ENCODE measurements at regions not wholly inside any gene's neighbourhood (a gene's known extent, or its start where the extent isn't known, plus 50 kb on each side); places are given as distances from the start of the nearest gene placed in this dataset.

DNA sequence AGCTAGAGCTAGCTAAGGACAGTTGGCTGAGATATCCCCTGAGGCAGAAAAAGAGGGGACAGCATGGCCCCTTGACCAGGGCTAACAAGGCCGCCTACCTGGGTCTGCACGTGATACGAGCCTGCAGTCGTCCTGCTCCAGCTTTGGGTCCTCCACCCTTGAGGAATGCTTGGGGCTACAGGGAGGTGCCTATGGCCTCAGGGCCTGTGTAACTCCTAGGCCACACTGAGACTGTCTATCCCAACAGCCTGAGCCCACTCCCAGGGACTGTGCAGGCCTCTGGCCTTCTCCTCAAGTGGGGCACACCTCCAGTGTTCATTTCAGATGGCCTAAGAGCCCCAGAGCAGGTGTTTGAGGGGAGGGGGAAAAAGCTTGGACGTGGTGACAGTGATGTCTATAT is 136.7 kb upstream of the SATB2 start:
- DNase-seq (ENCODE audit: low read depth) (no peak), FAIRE-seq (no peak)
- Histone ChIP-seq H3K27me3 (ENCODE audit: control insufficient read depth, insufficient read depth, low read length) (no peaks in the 10 kb centered on the region), H3K36me3 (ENCODE audit: control insufficient read depth, insufficient read depth, low read length) (no peaks in the 10 kb centered on the region), H3K4me3 (ENCODE audit: low read depth, low read length) (no peak overlapping the region)
- TF ChIP-seq, protein P1, sequence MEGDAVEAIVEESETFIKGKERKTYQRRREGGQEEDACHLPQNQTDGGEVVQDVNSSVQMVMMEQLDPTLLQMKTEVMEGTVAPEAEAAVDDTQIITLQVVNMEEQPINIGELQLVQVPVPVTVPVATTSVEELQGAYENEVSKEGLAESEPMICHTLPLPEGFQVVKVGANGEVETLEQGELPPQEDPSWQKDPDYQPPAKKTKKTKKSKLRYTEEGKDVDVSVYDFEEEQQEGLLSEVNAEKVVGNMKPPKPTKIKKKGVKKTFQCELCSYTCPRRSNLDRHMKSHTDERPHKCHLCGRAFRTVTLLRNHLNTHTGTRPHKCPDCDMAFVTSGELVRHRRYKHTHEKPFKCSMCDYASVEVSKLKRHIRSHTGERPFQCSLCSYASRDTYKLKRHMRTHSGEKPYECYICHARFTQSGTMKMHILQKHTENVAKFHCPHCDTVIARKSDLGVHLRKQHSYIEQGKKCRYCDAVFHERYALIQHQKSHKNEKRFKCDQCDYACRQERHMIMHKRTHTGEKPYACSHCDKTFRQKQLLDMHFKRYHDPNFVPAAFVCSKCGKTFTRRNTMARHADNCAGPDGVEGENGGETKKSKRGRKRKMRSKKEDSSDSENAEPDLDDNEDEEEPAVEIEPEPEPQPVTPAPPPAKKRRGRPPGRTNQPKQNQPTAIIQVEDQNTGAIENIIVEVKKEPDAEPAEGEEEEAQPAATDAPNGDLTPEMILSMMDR (IDR thresholded peaks at IDR 0.05; ENCODE audit: insufficient read depth, low read length, severe bottlenecking): no peak

DNA sequence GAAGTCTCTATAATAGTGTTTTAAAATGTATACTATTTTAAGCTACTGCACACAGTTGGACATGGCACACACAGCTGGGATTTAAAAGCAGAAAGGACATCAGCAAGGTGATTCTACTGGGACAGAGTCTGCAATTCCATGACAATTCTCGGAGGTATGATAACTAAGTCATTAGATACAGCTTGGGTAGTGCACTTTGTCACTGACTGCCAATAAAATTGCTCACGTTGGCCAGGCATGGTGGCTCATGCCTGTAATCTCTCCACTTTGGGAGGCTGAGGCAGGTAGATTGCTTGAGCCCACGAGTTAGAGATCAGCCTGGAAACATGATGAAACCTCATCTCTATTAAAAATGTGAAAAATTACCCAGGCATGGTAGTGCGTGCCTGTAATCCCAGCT is 134.1 kb upstream of the SATB2 start:
- FAIRE-seq (no peak), DNase-seq (ENCODE audit: low read depth) (no peak)
- Histone ChIP-seq H3K27me3 (ENCODE audit: control insufficient read depth, insufficient read depth, low read length) (no peaks in the 10 kb centered on the region), H3K4me3 (ENCODE audit: low read depth, low read length) (no peak overlapping the region), H3K36me3 (ENCODE audit: control insufficient read depth, insufficient read depth, low read length) (no peaks in the 10 kb centered on the region)
- TF ChIP-seq, protein P1 (IDR thresholded peaks at IDR 0.05; ENCODE audit: insufficient read depth, low read length, severe bottlenecking): no peak

DNA sequence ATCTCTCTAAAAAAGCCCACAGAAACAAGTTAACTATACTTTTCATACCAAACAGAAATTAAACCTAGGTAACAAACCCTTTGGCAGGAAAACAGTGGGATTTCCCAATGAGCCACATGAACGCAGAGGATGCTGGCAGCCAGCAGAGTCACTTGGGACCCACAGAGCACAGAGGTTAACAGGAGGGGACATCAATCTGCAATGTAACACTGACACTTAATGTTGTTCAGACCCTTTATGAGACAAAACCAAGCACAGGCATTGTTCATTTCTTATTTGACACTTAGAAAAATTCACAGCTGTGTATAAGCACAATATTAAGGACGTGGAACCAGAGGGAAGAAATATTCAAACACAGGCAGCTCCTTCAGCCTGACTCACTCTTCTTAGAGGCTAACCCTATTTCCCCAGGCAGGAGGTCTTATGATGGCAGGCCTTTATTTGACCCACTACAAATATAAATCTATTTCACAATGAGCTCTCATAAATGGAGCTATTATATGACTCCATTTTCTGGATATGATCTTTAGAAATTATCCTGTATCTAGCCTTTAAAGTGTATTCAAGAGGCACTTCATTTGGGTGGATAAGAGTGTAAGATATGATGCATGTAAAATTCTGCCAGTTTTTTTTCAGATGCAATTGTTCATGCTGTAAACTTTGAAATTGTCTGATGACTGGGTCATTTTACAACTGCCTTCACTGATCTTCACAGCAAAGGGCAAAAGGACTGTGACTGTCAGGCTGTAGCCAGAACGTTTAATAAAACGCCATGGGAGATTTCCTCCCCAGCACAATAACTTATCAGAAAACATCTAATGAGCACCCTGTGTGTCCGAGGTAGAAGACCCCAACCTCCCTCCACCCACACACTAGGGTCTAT is 132.8 kb upstream of the SATB2 start:
- TF ChIP-seq, protein P1 (IDR thresholded peaks at IDR 0.05; ENCODE audit: insufficient read depth, low read length, severe bottlenecking): no peak

DNA sequence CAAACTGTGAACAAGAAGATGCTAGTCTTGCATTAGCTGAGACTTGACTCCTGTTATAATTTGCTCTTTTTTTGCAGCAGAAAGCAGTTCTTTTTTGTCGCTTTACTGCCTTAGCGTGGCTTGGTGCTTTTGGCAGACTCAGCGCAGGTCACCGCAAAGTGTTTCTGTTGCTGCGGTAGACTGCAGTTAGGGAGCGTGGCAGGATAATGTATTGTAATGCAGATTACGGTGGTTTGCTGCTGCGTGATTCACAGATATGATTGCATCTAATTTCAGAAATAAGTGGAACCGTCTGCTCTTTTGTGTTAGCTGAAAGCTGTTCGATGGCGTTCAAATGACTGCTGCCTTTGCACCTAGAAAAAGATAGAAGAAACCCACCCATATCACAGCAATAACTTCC is 131.6 kb upstream of the SATB2 start:
- no peak overlapping the region for H3K4me3 ChIP-seq (ENCODE audit: low read depth, low read length)
- no peak for FAIRE-seq
- no peaks in the 10 kb centered on the region for H3K27me3 ChIP-seq (ENCODE audit: control insufficient read depth, insufficient read depth, low read length)
- no peaks in the 10 kb centered on the region for H3K36me3 ChIP-seq (ENCODE audit: control insufficient read depth, insufficient read depth, low read length)
- DNase-seq (ENCODE audit: low read depth): no peak
- TF ChIP-seq, protein P1 (IDR thresholded peaks at IDR 0.05; ENCODE audit: insufficient read depth, low read length, severe bottlenecking): no peak

More for the DNA sequence above, 132.8 kb upstream of the SATB2 start:
- FAIRE-seq: no peak
- no peaks in the 10 kb centered on the region for H3K36me3 ChIP-seq (ENCODE audit: control insufficient read depth, insufficient read depth, low read length)
- H3K27me3 ChIP-seq (ENCODE audit: control insufficient read depth, insufficient read depth, low read length): no peaks in the 10 kb centered on the region
- no peak overlapping the region for H3K4me3 ChIP-seq (ENCODE audit: low read depth, low read length)
- DNase-seq (ENCODE audit: low read depth): no peak

DNA sequence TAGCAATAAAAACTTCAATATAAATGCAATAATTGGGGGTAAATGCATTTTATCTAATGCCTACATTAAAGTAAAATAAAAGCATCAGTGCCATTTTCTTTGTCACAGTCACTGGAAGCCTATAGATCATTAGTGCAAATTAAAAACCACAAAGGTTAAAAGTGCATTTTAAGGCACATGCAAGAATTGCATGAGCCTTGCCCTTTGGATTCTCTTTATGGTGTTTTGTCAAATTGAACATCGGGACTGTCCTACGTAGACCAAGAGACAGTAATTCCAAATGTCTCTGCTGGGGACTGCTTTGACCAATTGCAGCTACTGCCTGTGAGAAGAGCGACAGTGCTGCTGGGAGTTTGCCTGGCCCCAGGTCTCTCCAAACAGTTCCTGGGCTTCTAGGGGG is 130.3 kb upstream of the SATB2 start:
- Histone ChIP-seq H3K36me3 (ENCODE audit: control insufficient read depth, insufficient read depth, low read length) (no peaks in the 10 kb centered on the region), H3K27me3 (ENCODE audit: control insufficient read depth, insufficient read depth, low read length) (no peaks in the 10 kb centered on the region), H3K4me3 (ENCODE audit: low read depth, low read length) (no peak overlapping the region)
- TF ChIP-seq, protein P1 (IDR thresholded peaks at IDR 0.05; ENCODE audit: insufficient read depth, low read length, severe bottlenecking): no peak
- FAIRE-seq (no peak), DNase-seq (ENCODE audit: low read depth) (no peak)

DNA sequence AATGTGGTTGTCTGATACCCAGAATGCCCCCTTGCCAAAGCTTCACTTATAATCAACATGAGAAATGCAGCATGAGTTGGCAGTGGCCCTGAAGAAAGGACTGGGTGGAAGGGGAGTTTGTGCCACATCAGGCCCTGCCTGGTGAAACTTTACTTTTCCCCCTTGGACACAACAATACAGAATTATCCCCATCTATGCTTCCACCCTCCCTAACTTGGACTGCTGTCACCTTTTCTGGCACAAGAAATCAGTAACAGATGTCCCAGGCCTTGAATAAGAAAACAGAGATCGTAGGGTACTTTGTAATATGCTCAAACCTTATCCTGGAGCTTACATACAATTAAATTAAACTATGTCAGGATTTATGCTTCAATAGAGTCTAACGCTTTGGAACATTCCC is 128.9 kb upstream of the SATB2 start:
- Histone ChIP-seq H3K4me3 (ENCODE audit: low read depth, low read length) (no peak overlapping the region), H3K36me3 (ENCODE audit: control insufficient read depth, insufficient read depth, low read length) (no peaks in the 10 kb centered on the region), H3K27me3 (ENCODE audit: control insufficient read depth, insufficient read depth, low read length) (no peaks in the 10 kb centered on the region)
- DNase-seq (ENCODE audit: low read depth) (no peak), FAIRE-seq (no peak)
- TF ChIP-seq, protein P1 (IDR thresholded peaks at IDR 0.05; ENCODE audit: insufficient read depth, low read length, severe bottlenecking): no peak

All from bronchial epithelial cell (primary cell).